Psoas muscle (tissue), 7 donors: ENCODE measurements at regions not wholly inside any gene's neighbourhood (a gene's known extent, or its start where the extent isn't known, plus 50 kb on each side); places are given as distances from the start of the nearest gene placed in this dataset.

Source experiments
- ATAC-seq, 4 donors: fragments of 200-7000 bp; cut with Tn5 transposase; one replicate each; pipeline ENCODE4 v1.9.1; 2020; ENCODE audit warnings: moderate library complexity in 3 of 4, mild to moderate bottlenecking in 2 of 4
- DNase-seq, 2 donors: peaks; one replicate each; pipeline ENCODE4 v3.0.0-alpha.2; 2020
- H3K27ac ChIP-seq: fragments of 200-600 bp; one replicate; pipeline ENCODE4 v1.8.0; 2022
- H3K27me3 ChIP-seq, 3 donors: fragments of 200-600 bp in 1 of 3; one replicate each; pipeline versions ENCODE4 v1.6.1 to v1.8.0; 2013 to 2022; ENCODE audit warnings: low read length in 2 of 3, mild to moderate bottlenecking in 2 of 3, moderate library complexity in 1 of 3; ENCODE audit not compliant: insufficient read depth in 3 of 3
- H3K36me3 ChIP-seq, 2 donors: fragments of 200-600 bp in 1 of 2; one replicate each; pipeline versions ENCODE4 v1.6.1 to v1.8.0; 2013 to 2022; ENCODE audit warnings: low read depth in 1 of 2, mild to moderate bottlenecking in 1 of 2, moderate library complexity in 1 of 2; ENCODE audit not compliant: insufficient read depth in 1 of 2
- H3K4me1 ChIP-seq: fragments of 200-600 bp; one replicate; pipeline ENCODE4 v1.8.0; 2022
- H3K4me3 ChIP-seq: fragments of 200-600 bp; one replicate; pipeline ENCODE4 v1.8.0; 2022; ENCODE audit warnings: mild to moderate bottlenecking
- H3K9me3 ChIP-seq: fragments of 200-600 bp; one replicate; pipeline ENCODE4 v1.8.0; 2022
- WGBS, 3 donors: extraction: QIAGEN DNeasy Blood & Tissue Kit; methylation state at CpG; one replicate each; pipeline versions ENCODE4 v1.1.6 to v1.1.7; 2013; 5-methylcytosine and 5-hydroxymethylcytosine counted together
- intact Hi-C, 2 donors: fragments of 100-400 bp; cut with DNase I; formaldehyde crosslinking; loops; one replicate each; pipeline versions ENCODE4 v1.11.0 to v1.14.2; 2022
- TF ChIP-seq, protein P1 (sequence below): fragments of 200-600 bp; IDR thresholded peaks from one replicate; pipeline ENCODE4 v1.8.0; 2022; ENCODE audit warnings: antibody characterized with exemption
- donor health status: healthy with polysubstance abuse.
- donor health status: DM: no; HTN: no; CAD: no; lungs with moderate emphysema.
- donor health status: Bipolar disorder and iron deficiency.
- donor health status: healthy.
- donor health status: DM: yes; HTN: yes; CAD: no.
- donor health status: DM: no; HTN: no; CAD: no.
- donor health status: DM: yes; HTN: yes; CAD: no.

GRCh38 chr21:19420565-19420964, 1017.0 kb upstream of the TMPRSS15 start:
- intact Hi-C loops = no loop called here
- ATAC-seq = no peak
- H3K9me3 ChIP-seq = no peaks in the 10 kb centered on the region
- no peaks in the 10 kb centered on the region for H3K27me3 ChIP-seq
- 67 to 75% (median 70%) methylated on average over 3 of the region's 3 CpGs for WGBS, 3 donors
- H3K4me1 ChIP-seq = no peaks in the 10 kb centered on the region
- H3K27ac ChIP-seq = no peak overlapping the region
- no peak overlapping the region for H3K4me3 ChIP-seq
- TF ChIP-seq, protein P1, sequence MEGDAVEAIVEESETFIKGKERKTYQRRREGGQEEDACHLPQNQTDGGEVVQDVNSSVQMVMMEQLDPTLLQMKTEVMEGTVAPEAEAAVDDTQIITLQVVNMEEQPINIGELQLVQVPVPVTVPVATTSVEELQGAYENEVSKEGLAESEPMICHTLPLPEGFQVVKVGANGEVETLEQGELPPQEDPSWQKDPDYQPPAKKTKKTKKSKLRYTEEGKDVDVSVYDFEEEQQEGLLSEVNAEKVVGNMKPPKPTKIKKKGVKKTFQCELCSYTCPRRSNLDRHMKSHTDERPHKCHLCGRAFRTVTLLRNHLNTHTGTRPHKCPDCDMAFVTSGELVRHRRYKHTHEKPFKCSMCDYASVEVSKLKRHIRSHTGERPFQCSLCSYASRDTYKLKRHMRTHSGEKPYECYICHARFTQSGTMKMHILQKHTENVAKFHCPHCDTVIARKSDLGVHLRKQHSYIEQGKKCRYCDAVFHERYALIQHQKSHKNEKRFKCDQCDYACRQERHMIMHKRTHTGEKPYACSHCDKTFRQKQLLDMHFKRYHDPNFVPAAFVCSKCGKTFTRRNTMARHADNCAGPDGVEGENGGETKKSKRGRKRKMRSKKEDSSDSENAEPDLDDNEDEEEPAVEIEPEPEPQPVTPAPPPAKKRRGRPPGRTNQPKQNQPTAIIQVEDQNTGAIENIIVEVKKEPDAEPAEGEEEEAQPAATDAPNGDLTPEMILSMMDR = no peak
- no peaks in the 10 kb centered on the region for H3K36me3 ChIP-seq
- no peak for DNase-seq

GRCh38 chr21:19433623-19434022, 1030.0 kb upstream of the TMPRSS15 start:
- H3K27ac ChIP-seq = no peak overlapping the region
- TF ChIP-seq, protein P1 = no peak
- DNase-seq (no peak), ATAC-seq (no peak)
- no peaks in the 10 kb centered on the region for H3K27me3 ChIP-seq
- H3K9me3 ChIP-seq = no peaks in the 10 kb centered on the region
- WGBS, 3 donors = 78 to 88% (median 79%) methylated on average over 4 of the region's 4 CpGs
- intact Hi-C loops = no loop called here
- no peak overlapping the region for H3K4me3 ChIP-seq
- no peaks in the 10 kb centered on the region for H3K4me1 ChIP-seq
- no peaks in the 10 kb centered on the region for H3K36me3 ChIP-seq

- Histone ChIP-seq H3K36me3 (no peaks in the 10 kb centered on the region), H3K27ac (no peak overlapping the region), H3K4me1 (no peaks in the 10 kb centered on the region), H3K9me3 (no peaks in the 10 kb centered on the region), H3K4me3 (no peak overlapping the region), H3K27me3 (no peaks in the 10 kb centered on the region)
- DNase-seq (no peak), ATAC-seq (no peak)
- WGBS, 3 donors = 18 to 28% (median 22%) methylated on average over 10 of the region's 10 CpGs
- intact Hi-C loops = no loop called here
- TF ChIP-seq, protein P1 = no peak
Observed at GRCh38 chr21:19440792-19441655, 1037.4 kb upstream of the TMPRSS15 start.

- WGBS, 3 donors = 38 to 47% (median 45%) methylated on average over 1 of the region's 1 CpG
- no peak for DNase-seq
- Histone ChIP-seq H3K27ac (no peak overlapping the region), H3K36me3 (no peaks in the 10 kb centered on the region), H3K27me3 (no peaks in the 10 kb centered on the region), H3K4me1 (no peaks in the 10 kb centered on the region), H3K4me3 (no peak overlapping the region), H3K9me3 (no peaks in the 10 kb centered on the region)
- intact Hi-C loops = no loop called here
- no peak for ATAC-seq
- TF ChIP-seq, protein P1 = no peak
Observed at GRCh38 chr21:19458295-19458694, 1054.7 kb upstream of the TMPRSS15 start.
